IMR-90 (cell line): ENCODE measurements at regions not wholly inside any gene's neighbourhood (a gene's known extent, or its start where the extent isn't known, plus 50 kb on each side); places are given as distances from the start of the nearest gene placed in this dataset.

Experiments used
- ATAC-seq: fragments of 200-7000 bp; cut with Tn5 transposase; 2 replicates; pipeline ENCODE4 v1.9.1; 2020; ENCODE audit warnings: low read depth, mild to moderate bottlenecking, moderate library complexity
- BruUV-seq: library from RNA; stranded (reverse); fragments of 400-500 nt; replicated peaks from 2 replicates; lab custom pipeline; 2021; lab: Mats Ljungman, UMichigan
- CTCF ChIA-PET: fragments of 300-600 bp; formaldehyde crosslinking; extraction: SDS; loops from one replicate; lab custom pipeline; 2021; ENCODE audit warnings: antibody characterized with exemption; lab: Yijun Ruan, JAX
- POLR2A ChIA-PET: fragments of 300-600 bp; sonication (Branson Sonifier 250); formaldehyde crosslinking; loops from one replicate; lab custom pipeline; 2022; ENCODE audit warnings: antibody characterized with exemption; ENCODE audit not compliant: unreplicated experiment; lab: Charles Lee
- DNase-seq: peaks from one replicate; pipeline ENCODE4 v3.0.0; 2013
- H2AFZ ChIP-seq: replicated peaks from 2 replicates; pipeline ENCODE3; 2013; ENCODE audit warnings: low read length, mild to moderate bottlenecking; ENCODE audit not compliant: poor library complexity
- H2AK5ac ChIP-seq: 2 replicates; pipeline ENCODE4 v1.6.1; 2013; ENCODE audit warnings: low read depth, low read length, inconsistent platforms
- H2AK9ac ChIP-seq: replicated peaks from 2 replicates; pipeline ENCODE3; 2013; ENCODE audit warnings: mild to moderate bottlenecking, low read depth, low read length, moderate library complexity; ENCODE audit not compliant: poor library complexity
- H2BK120ac ChIP-seq: 2 replicates; pipeline ENCODE4 v1.6.1; 2013; ENCODE audit warnings: low read depth, low read length, inconsistent platforms
- H2BK15ac ChIP-seq: 3 replicates; pipeline ENCODE4 v1.6.1; 2013; ENCODE audit warnings: low read depth, low read length, inconsistent platforms
- H2BK20ac ChIP-seq: 2 replicates; pipeline ENCODE4 v1.6.1; 2013; ENCODE audit warnings: low read depth, mild to moderate bottlenecking, inconsistent platforms, low read length, moderate library complexity
- H2BK5ac ChIP-seq: 2 replicates; pipeline ENCODE4 v1.6.1; 2013; ENCODE audit warnings: mild to moderate bottlenecking, low read depth, low read length, inconsistent platforms; ENCODE audit not compliant: poor library complexity, severe bottlenecking
- H3K14ac ChIP-seq: replicated peaks from 2 replicates; pipeline ENCODE4 v1.6.1; 2013; ENCODE audit warnings: low read depth, low read length, inconsistent platforms
- H3K18ac ChIP-seq: 2 replicates; pipeline ENCODE4 v1.6.1; 2013; ENCODE audit warnings: low read depth, low read length, control low read depth
- H3K23ac ChIP-seq: 2 replicates; pipeline ENCODE4 v1.6.1; 2013; ENCODE audit warnings: low read depth, low read length, inconsistent platforms
- H3K27ac ChIP-seq: 2 replicates; pipeline ENCODE4 v1.5.1; 2013; ENCODE audit warnings: mild to moderate bottlenecking, control low read depth, low read length; ENCODE audit not compliant: insufficient read depth
- H3K27me3 ChIP-seq: 2 replicates; pipeline ENCODE4 v1.6.1; 2013; ENCODE audit warnings: low read length; ENCODE audit not compliant: control insufficient read depth, insufficient read depth
- H3K36me3 ChIP-seq: 2 replicates; pipeline ENCODE4 v1.6.1; 2013; ENCODE audit warnings: low read length, mixed read lengths; ENCODE audit not compliant: control insufficient read depth, insufficient read depth
- H3K4ac ChIP-seq: 2 replicates; pipeline ENCODE4 v1.6.1; 2013; ENCODE audit warnings: low read depth, low read length, inconsistent platforms
- H3K4me1 ChIP-seq: 2 replicates; pipeline ENCODE4 v1.6.1; 2013; ENCODE audit warnings: low read length, mixed read lengths; ENCODE audit not compliant: control insufficient read depth, insufficient read depth
- H3K4me2 ChIP-seq: 2 replicates; pipeline ENCODE4 v1.6.1; 2013; ENCODE audit warnings: low read depth, mild to moderate bottlenecking, control low read depth, low read length, moderate library complexity
- H3K4me3 ChIP-seq: 2 replicates; pipeline ENCODE4 v1.5.1; 2013; ENCODE audit warnings: low read depth, mild to moderate bottlenecking, control low read depth, low read length, moderate library complexity; ENCODE audit not compliant: insufficient read depth
- H3K56ac ChIP-seq: 2 replicates; pipeline ENCODE4 v1.6.1; 2013; ENCODE audit warnings: low read length, inconsistent platforms; ENCODE audit not compliant: insufficient read depth; ENCODE audit errors: extremely low read depth
- H3K79me1 ChIP-seq, 2 experiments: 2 replicates each; pipeline ENCODE4 v1.6.1; 2013; ENCODE audit warnings: low read length in 2 of 2, inconsistent platforms in 1 of 2, low read depth in 1 of 2
- H3K9ac ChIP-seq: 2 replicates; pipeline ENCODE4 v1.6.1; 2013; ENCODE audit warnings: low read depth, low read length, control low read depth
- H3K9me1 ChIP-seq: 2 replicates; pipeline ENCODE4 v1.6.1; 2013; ENCODE audit warnings: low read length, inconsistent platforms; ENCODE audit not compliant: insufficient read depth
- H3K9me3 ChIP-seq: 2 replicates; pipeline ENCODE4 v1.6.1; 2013; ENCODE audit warnings: low read length; ENCODE audit not compliant: control insufficient read depth, insufficient read depth
- H4K20me1 ChIP-seq: 2 replicates; pipeline ENCODE4 v1.6.1; 2013; ENCODE audit warnings: low read length, inconsistent platforms; ENCODE audit not compliant: insufficient read depth
- H4K5ac ChIP-seq: 2 replicates; pipeline ENCODE4 v1.6.1; 2013; ENCODE audit warnings: mild to moderate bottlenecking, low read depth, low read length, control low read depth
- H4K8ac ChIP-seq, 2 experiments: 2 replicates each; pipeline ENCODE4 v1.6.1; 2013; ENCODE audit warnings: low read depth in 2 of 2, low read length in 2 of 2, control low read depth in 1 of 2, inconsistent platforms in 1 of 2
- H4K91ac ChIP-seq: 2 replicates; pipeline ENCODE4 v1.6.1; 2013; ENCODE audit warnings: low read depth, low read length, inconsistent platforms; ENCODE audit not compliant: insufficient read depth
- BHLHE40 ChIP-seq: fragments of 150-350 bp; IDR thresholded peaks from 2 replicates; pipeline ENCODE4 v1.6.1; 2016; ENCODE audit warnings: mild to moderate bottlenecking, low read depth, low read length
- RCOR1 ChIP-seq: IDR thresholded peaks from 2 replicates; pipeline ENCODE4 v1.6.1; 2012; ENCODE audit warnings: mild to moderate bottlenecking, low read length, improper control_type of control experiment; ENCODE audit not compliant: insufficient replicate concordance
- WGBS, 2 experiments: methylation state at CpG; one replicate each; pipeline versions ENCODE4 v1.1.5 to v1.1.7; 2013; ENCODE audit warnings: missing lambda C conversion rate in 2 of 2; ENCODE audit not compliant: insufficient read length in 1 of 2; ENCODE audit errors: extremely low coverage in 2 of 2; 5-methylcytosine and 5-hydroxymethylcytosine counted together
- dilution Hi-C: fragments of 300-500 bp; cut with HindIII; formaldehyde crosslinking; loops from one replicate; pipeline ENCODE4 v1.14.3; 2018; ENCODE audit warnings: low sequenced_read_pairs; ENCODE audit not compliant: unreplicated experiment
- in situ Hi-C: fragments of 300-500 bp; cut with MboI; formaldehyde crosslinking; loops from 3 replicates; pipeline ENCODE4 v1.14.3; 2019; ENCODE audit warnings: low sequenced_read_pairs, inconsistent platforms, mixed read lengths
- intact Hi-C: fragments of 100-400 bp; cut with micrococcal nuclease; formaldehyde crosslinking; loops from 2 replicates; pipeline ENCODE4 v1.10.0; 2022

- intact Hi-C loops (loop anchor here (1.0 kb wide), 1 partner anchor 8 kb away; no protein-coding TSS in a partner anchor), dilution Hi-C loops (no loop called here), in situ Hi-C loops (no loop called here)
- no peaks in the 10 kb centered on the region for H3K79me1 ChIP-seq
- no peak overlapping the region for H4K91ac ChIP-seq
- H2BK120ac ChIP-seq, result no peak overlapping the region
- H3K4me2 ChIP-seq, result no peak overlapping the region
- peak; percentile 13; the same call in 1 of the 2 replicates for TF ChIP-seq BHLHE40
- no peak for TF ChIP-seq RCOR1
- no peak overlapping the region for H3K14ac ChIP-seq
- no peak overlapping the region for H4K8ac ChIP-seq
- POLR2A ChIA-PET, result no interaction called here
- peak; percentile 36 for DNase-seq
- H2AK9ac ChIP-seq, result no peak overlapping the region
- H2BK20ac ChIP-seq, result no peak overlapping the region
- no peak overlapping the region for H3K27ac ChIP-seq
- H3K36me3 ChIP-seq, result no peaks in the 10 kb centered on the region
- H3K4ac ChIP-seq, result no peak overlapping the region
- BruUV-seq, result no TSS peak
- no peaks in the 10 kb centered on the region for H4K20me1 ChIP-seq
- H2BK5ac ChIP-seq, result no peak overlapping the region
- H3K4me1 ChIP-seq, result 0 out of 2 replicates have a peak, but pooled peaks cover 1% of the 10 kb centered on the region
- CTCF ChIA-PET, result interaction anchor here (0.6 kb wide), 1 partner anchor 9 kb away, joined by 3 read pairs; no protein-coding TSS in a partner anchor
- H2BK15ac ChIP-seq, result no peak overlapping the region
- no peaks in the 10 kb centered on the region for H3K9me3 ChIP-seq
- peak; percentile 37; the same call in 1 of the 2 replicates for ATAC-seq
- no peak overlapping the region for H3K4me3 ChIP-seq
- H3K27me3 ChIP-seq, result no peaks in the 10 kb centered on the region
- H3K23ac ChIP-seq, result no peak overlapping the region
- no peak overlapping the region for H3K56ac ChIP-seq
- H3K9me1 ChIP-seq, result no peaks in the 10 kb centered on the region
- H4K5ac ChIP-seq, result no peak overlapping the region
- 20% methylated on average over 1 of the region's 4 CpGs; no CpG with 5 or more reads in 1 of the 2 experiments for WGBS, 2 experiments
- no peak overlapping the region for H3K9ac ChIP-seq
- no peak overlapping the region for H3K18ac ChIP-seq
- no peak overlapping the region for H2AK5ac ChIP-seq
- no peak overlapping the region for H2AFZ ChIP-seq
These were observed 908.4 kb downstream of the EPHA3 start for GRCh38 chr3:90015688-90016356.
